GM23338 (cell line): ENCODE measurements at regions not wholly inside any gene's neighbourhood (a gene's known extent, or its start where the extent isn't known, plus 50 kb on each side); places are given as distances from the start of the nearest gene placed in this dataset.

Experiments
- EZH2 ChIP-seq: fragments of 200-600 bp; sonication (generic); IDR thresholded peaks from one replicate; pipeline ENCODE4 v1.8.0; 2017; ENCODE audit warnings: antibody characterized with exemption, mild to moderate bottlenecking, low read depth; ENCODE audit not compliant: unreplicated experiment
- NANOG ChIP-seq: IDR thresholded peaks from 2 replicates; pipeline ENCODE4 v1.6.1; 2016; ENCODE audit warnings: antibody characterized with exemption, borderline replicate concordance
- POLR2AphosphoS5 ChIP-seq: IDR thresholded peaks from 2 replicates; pipeline ENCODE4 v1.6.1; 2016; ENCODE audit warnings: antibody characterized with exemption, low read depth
- TF ChIP-seq, protein P1 (sequence below), 2 experiments: fragments of 200-600 bp in 1 of 2; sonication (generic) in 1 of 2; conservative IDR thresholded peaks; 2 replicates each; pipeline versions ENCODE4 v1.5.1 to v1.6.1; 2016 to 2017; ENCODE audit warnings: antibody characterized with exemption in 2 of 2, low read depth in 2 of 2, mild to moderate bottlenecking in 2 of 2, moderate library complexity in 1 of 2

DNA sequence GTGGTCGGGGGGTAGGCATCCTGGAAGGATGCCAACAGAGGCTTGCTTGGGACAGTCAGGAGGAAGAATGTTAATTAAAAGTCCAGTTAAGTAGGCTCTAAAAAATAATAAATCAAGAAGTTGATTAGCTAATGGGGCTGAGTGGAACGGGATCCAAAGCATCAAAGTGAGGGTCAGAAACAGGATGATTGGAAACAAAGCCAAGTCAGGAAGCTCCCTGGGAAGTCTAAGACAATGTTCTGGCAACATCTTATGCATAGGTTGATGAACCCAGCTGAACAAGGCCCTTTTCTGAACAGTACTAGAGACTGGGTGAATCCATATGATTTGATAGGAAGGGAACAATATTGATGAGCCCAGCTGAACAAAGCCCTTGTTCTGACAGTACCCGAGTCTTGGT lies 50.2 kb upstream of the STARD4 start:
- TF ChIP-seq, protein P1, sequence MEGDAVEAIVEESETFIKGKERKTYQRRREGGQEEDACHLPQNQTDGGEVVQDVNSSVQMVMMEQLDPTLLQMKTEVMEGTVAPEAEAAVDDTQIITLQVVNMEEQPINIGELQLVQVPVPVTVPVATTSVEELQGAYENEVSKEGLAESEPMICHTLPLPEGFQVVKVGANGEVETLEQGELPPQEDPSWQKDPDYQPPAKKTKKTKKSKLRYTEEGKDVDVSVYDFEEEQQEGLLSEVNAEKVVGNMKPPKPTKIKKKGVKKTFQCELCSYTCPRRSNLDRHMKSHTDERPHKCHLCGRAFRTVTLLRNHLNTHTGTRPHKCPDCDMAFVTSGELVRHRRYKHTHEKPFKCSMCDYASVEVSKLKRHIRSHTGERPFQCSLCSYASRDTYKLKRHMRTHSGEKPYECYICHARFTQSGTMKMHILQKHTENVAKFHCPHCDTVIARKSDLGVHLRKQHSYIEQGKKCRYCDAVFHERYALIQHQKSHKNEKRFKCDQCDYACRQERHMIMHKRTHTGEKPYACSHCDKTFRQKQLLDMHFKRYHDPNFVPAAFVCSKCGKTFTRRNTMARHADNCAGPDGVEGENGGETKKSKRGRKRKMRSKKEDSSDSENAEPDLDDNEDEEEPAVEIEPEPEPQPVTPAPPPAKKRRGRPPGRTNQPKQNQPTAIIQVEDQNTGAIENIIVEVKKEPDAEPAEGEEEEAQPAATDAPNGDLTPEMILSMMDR (conservative IDR thresholded peaks at IDR 0.05; ENCODE audit: low read depth in 2 of 2): no peak
- TF ChIP-seq NANOG (no peak), EZH2 (no peak), POLR2AphosphoS5 (no peak)
